Ishikawa (cell line): ENCODE measurements at regions not wholly inside any gene's neighbourhood (a gene's known extent, or its start where the extent isn't known, plus 50 kb on each side); places are given as distances from the start of the nearest gene placed in this dataset.

ENCODE experiments used
- CEBPB ChIP-seq: IDR thresholded peaks from 2 replicates; pipeline ENCODE4 v1.6.1; 2012
- CREB1 ChIP-seq: IDR thresholded peaks from 2 replicates; pipeline ENCODE4 v1.6.1; 2012; ENCODE audit warnings: low read depth
- EGR1 ChIP-seq: IDR thresholded peaks from 2 replicates; pipeline ENCODE4 v1.6.1; 2012
- EP300 ChIP-seq: IDR thresholded peaks from 2 replicates; pipeline ENCODE4 v1.6.1; 2012; ENCODE audit warnings: borderline replicate concordance
- FOXM1 ChIP-seq: IDR thresholded peaks from 2 replicates; pipeline ENCODE4 v1.6.1; 2012; ENCODE audit warnings: low read depth, borderline replicate concordance
- NFIC ChIP-seq: IDR thresholded peaks from 2 replicates; pipeline ENCODE4 v1.6.1; 2012
- RAD21 ChIP-seq: IDR thresholded peaks from 2 replicates; pipeline ENCODE4 v1.6.1; 2012; ENCODE audit warnings: low read depth
- TAF1 ChIP-seq: IDR thresholded peaks from 2 replicates; pipeline ENCODE4 v1.6.1; 2012; ENCODE audit warnings: low read depth, mild to moderate bottlenecking
- TCF12 ChIP-seq: IDR thresholded peaks from 2 replicates; pipeline ENCODE4 v1.6.1; 2012; ENCODE audit warnings: low read depth
- TEAD4 ChIP-seq: IDR thresholded peaks from 2 replicates; pipeline ENCODE4 v1.6.1; 2012
- YY1 ChIP-seq: IDR thresholded peaks from 2 replicates; pipeline ENCODE4 v1.6.1; 2012; ENCODE audit warnings: low read depth
- ZBTB7A ChIP-seq: IDR thresholded peaks from 2 replicates; pipeline ENCODE4 v1.6.1; 2012; ENCODE audit warnings: low read depth
- TF ChIP-seq, protein P1 (sequence below): IDR thresholded peaks from 2 replicates; pipeline ENCODE4 v1.6.1; 2012; ENCODE audit warnings: low read depth, mild to moderate bottlenecking
- TF ChIP-seq, protein P2 (sequence below): IDR thresholded peaks from 2 replicates; pipeline ENCODE4 v1.6.1; 2012
- TF ChIP-seq, protein P3 (sequence below): IDR thresholded peaks from 2 replicates; pipeline ENCODE4 v1.6.1; 2012

GRCh38 chr1:172845865-172846264 lies 187.0 kb downstream of the FASLG start:
- TF ChIP-seq NFIC (no peak), TEAD4 (no peak), CEBPB (no peak), ZBTB7A (no peak), TCF12 (no peak), FOXM1 (no peak), YY1 (no peak)
- TF ChIP-seq, protein P1, sequence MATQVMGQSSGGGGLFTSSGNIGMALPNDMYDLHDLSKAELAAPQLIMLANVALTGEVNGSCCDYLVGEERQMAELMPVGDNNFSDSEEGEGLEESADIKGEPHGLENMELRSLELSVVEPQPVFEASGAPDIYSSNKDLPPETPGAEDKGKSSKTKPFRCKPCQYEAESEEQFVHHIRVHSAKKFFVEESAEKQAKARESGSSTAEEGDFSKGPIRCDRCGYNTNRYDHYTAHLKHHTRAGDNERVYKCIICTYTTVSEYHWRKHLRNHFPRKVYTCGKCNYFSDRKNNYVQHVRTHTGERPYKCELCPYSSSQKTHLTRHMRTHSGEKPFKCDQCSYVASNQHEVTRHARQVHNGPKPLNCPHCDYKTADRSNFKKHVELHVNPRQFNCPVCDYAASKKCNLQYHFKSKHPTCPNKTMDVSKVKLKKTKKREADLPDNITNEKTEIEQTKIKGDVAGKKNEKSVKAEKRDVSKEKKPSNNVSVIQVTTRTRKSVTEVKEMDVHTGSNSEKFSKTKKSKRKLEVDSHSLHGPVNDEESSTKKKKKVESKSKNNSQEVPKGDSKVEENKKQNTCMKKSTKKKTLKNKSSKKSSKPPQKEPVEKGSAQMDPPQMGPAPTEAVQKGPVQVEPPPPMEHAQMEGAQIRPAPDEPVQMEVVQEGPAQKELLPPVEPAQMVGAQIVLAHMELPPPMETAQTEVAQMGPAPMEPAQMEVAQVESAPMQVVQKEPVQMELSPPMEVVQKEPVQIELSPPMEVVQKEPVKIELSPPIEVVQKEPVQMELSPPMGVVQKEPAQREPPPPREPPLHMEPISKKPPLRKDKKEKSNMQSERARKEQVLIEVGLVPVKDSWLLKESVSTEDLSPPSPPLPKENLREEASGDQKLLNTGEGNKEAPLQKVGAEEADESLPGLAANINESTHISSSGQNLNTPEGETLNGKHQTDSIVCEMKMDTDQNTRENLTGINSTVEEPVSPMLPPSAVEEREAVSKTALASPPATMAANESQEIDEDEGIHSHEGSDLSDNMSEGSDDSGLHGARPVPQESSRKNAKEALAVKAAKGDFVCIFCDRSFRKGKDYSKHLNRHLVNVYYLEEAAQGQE, result no peak
- TF ChIP-seq, protein P2, sequence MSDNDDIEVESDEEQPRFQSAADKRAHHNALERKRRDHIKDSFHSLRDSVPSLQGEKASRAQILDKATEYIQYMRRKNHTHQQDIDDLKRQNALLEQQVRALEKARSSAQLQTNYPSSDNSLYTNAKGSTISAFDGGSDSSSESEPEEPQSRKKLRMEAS, result no peak

DNA sequence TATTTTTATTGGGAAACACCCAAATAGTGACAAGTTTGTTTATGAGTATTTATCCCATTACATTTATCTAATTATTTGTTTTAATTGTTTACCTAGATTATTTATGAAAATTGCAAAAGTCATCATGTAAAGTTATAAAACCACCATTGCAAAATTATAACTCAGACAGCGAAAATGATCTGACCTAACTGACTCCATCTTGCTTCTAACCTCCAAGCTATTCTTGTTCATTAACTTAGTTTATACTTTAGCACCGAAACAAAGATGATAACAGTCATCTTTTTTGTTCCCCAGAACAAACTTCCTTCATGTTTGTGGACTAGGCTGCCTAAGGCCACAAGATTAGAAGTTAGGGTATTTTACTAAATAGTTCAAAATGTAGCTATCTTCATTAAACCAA lies 190.8 kb downstream of the FASLG start:
- TF ChIP-seq, protein P1, result no peak
- no peak for TF ChIP-seq CREB1
- TF ChIP-seq TCF12, result no peak
- TF ChIP-seq EGR1, result no peak
- no peak for TF ChIP-seq ZBTB7A
- TF ChIP-seq EP300, result no peak
- no peak for TF ChIP-seq RAD21
- TF ChIP-seq, protein P2, result no peak
- no peak for TF ChIP-seq TEAD4
- no peak for TF ChIP-seq CEBPB
- TF ChIP-seq NFIC, result no peak
- no peak for TF ChIP-seq FOXM1
- TF ChIP-seq YY1, result no peak
- TF ChIP-seq TAF1, result no peak
- TF ChIP-seq, protein P3, sequence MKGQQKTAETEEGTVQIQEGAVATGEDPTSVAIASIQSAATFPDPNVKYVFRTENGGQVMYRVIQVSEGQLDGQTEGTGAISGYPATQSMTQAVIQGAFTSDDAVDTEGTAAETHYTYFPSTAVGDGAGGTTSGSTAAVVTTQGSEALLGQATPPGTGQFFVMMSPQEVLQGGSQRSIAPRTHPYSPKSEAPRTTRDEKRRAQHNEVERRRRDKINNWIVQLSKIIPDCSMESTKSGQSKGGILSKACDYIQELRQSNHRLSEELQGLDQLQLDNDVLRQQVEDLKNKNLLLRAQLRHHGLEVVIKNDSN, result no peak

DNA sequence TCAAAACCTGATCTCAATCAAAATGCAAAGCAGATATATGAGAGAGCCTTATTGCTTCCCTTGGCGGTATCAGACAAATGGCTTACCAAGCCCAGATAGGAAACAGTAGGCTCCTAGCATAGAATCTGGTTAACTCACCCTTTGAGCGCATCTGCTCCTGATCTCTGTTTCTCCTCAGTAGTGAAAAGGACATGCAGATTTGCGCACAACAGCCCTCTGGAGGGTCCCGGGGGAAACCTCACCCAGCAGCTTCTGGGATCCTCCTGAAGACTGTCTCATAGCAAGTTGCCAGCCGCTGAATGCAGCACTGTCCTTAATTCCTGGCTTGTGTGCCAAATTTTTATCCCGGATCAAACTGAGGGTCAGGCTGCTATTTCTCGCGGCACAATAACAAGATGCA lies 192.2 kb downstream of the FASLG start:
- TF ChIP-seq EGR1, result no peak
- TF ChIP-seq, protein P2, result no peak
- TF ChIP-seq TEAD4, result no peak
- no peak for TF ChIP-seq TAF1
- TF ChIP-seq, protein P3, result no peak
- no peak for TF ChIP-seq CREB1
- TF ChIP-seq, protein P1, result no peak
- TF ChIP-seq NFIC, result no peak
- TF ChIP-seq TCF12, result no peak
- TF ChIP-seq EP300, result no peak
- no peak for TF ChIP-seq RAD21
- no peak for TF ChIP-seq ZBTB7A
- TF ChIP-seq FOXM1, result no peak
- TF ChIP-seq YY1, result no peak
- no peak for TF ChIP-seq CEBPB

DNA sequence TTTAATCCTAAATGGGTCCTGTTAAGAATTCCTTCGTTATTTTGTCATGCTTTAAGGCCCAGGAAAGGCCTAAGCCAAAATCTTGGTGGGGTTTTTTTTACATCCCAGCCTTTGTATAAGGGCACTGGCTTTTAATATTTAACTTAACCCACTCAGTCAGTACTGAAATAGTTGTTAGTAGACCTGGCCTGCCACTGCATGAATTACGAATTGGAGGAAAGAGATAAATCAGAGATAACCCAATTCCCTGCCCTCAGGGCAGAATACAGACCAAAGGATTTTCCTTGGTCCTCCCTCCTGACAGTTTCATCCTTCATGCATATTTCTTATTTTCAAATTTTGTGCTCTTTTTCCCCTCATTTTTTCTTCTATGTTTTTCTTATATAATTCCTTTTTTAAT lies 193.0 kb downstream of the FASLG start:
- TF ChIP-seq NFIC (no peak), TAF1 (no peak), TCF12 (no peak), EP300 (no peak), YY1 (no peak), RAD21 (no peak), TEAD4 (no peak), EGR1 (no peak), CREB1 (no peak), ZBTB7A (no peak), CEBPB (no peak)
- TF ChIP-seq, protein P1, result no peak
- TF ChIP-seq, protein P3, result no peak
